ENCODE measurements at regions not wholly inside any gene's neighbourhood (a gene's known extent, or its start where the extent isn't known, plus 50 kb on each side); places are given as distances from the start of the nearest gene placed in this dataset.
"Not testable (repeated sequence)": the region's sequence is repeated elsewhere in the genome, so short reads cannot be mapped to it uniquely, and the experiment has no call there.

DNA sequence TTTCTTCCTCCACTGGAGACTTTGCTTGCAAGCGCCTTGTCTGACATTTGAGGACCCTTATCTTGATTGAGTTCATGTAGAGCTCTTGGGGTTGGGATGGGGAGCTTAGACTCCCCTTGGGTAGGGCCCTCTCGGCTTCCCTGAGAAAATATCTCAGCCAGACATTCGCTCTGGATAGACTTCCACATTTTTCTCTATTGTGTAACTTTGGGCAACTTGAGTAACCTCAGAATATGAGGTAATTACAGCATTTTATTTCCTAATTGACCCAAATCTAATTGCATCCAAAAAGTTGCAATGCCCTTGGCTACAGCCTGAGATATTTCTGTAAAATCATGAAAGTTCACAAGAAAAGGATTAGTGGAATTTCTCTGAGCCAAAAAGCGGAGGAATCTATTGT, 102.8 kb upstream of the MXRA5 start:
- intact Hi-C loops (cut with DNase I, micrococcal nuclease) = no loop called here
- no peak for DNase-seq
- no peak for ATAC-seq

DNA sequence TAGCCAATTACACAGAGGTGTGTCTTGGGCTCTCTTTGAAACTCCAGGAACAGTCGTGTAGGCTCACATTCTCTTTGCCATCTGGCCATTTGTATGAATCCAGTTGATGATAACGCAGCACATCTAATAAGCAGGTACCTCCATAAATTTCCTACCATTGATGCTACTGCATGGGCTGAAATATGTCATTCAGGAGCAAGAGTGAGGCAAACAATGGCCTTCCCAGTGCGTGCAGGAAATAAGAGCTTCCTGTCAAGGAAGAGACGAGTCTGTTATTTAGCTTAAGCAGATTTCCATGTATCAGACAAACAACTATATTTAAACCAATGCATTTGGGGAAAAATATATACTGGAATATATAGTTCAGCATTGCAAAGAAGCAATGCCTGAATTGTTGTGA, 102.1 kb upstream of the MXRA5 start:
- intact Hi-C loops (cut with DNase I, micrococcal nuclease) = no loop called here
- no peak for ATAC-seq

DNA sequence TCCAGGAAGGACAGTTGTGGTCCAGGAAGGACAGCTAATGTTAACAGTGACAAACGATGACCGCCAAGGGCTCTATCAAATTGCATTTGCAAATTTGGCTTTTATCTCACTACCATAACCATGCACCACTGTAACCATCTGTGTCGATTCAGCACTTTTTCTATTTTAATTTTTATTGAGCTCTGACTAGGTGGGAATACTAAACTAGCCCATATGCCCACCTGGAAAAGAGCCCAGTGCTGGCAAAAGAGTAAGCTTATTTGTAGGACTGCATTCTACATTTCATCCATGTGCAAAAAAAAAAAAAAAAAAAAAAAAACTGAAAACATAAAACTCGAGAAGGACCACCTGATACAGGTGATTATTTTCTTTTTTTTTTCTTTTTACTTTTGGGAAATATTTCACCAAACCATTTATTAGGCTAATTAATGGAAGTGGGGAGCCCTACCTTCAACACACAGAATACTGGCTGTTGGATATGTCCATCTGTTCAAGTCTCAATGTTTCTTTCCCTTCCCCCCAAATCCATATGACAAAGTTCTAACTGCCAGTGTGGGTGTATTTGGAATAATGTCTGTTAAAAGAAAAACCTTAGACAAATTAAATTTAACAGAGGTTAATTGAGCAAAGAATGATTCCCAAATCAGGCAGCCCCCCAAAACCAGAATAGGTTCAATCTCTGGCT, 99.5 kb upstream of the MXRA5 start:
- intact Hi-C loops (cut with DNase I, micrococcal nuclease) = no loop called here
- no peak for ATAC-seq
- DNase-seq = no peak

More for the DNA sequence above, 102.1 kb upstream of the MXRA5 start:
- DNase-seq = no peak

DNA sequence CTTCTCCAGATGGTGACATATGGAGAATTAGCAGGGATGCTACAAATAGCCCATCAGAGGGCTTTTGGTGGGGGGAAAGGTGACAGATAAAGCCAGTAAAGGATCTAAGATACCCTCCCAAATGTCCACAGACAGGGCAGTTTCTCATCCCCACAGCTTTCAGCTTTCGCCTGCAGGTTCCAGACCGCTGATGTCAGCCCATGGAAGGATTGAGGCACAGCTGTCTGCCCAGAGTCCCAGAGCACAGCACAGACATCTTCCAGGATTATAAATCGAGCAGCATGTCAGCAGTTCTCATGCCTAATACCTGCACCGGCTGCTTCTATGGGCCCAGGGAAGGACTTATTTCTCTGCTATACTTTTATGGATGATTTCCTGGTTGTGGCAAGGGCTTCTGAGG, 96.7 kb upstream of the MXRA5 start:
- ATAC-seq (no peak), DNase-seq (no peak)
- intact Hi-C loops (cut with DNase I, micrococcal nuclease) = no loop called here

DNA sequence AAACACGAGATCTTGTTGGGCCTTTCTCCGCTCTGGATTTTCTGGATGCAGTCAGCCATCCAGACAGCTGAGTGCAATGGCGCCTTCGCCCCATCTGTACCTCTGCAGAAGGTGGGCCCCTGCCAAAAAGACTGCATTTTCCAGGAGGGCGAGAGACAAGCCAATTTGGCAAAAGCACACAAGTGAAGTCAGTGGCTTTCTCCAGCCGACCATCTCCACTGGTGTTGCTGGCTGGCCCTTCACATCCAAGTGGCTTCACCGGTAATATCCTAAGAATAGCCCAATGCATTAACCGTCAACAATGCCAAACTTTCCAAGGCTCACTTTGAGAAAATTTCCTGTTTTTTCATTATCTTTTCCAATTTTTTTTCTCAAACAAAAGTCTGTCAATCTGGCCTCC, 96.2 kb upstream of the MXRA5 start:
- ATAC-seq (no peak), DNase-seq (no peak)
- intact Hi-C loops (cut with DNase I, micrococcal nuclease) = no loop called here

DNA sequence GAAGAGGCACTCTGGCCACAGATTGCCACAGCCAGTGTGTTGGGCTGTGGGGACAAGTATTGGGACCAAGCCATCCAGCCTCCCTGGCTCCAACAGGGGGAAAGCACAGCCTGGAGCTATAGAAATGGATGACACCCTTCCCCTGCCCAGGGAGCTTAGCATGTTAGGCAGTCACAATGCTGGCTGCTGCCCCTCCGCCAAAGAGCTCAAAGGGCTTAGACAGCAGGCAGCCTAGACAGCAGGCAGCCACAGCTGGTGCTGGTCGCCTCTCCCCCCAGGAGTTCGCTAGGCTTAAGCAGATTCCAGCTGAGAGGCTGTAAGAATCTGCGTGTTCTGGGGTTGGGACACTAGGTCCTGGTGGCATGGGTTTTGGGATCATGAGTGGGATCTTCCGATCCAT, 94.5 kb upstream of the MXRA5 start:
- no peak for ATAC-seq
- DNase-seq = no peak
- intact Hi-C loops (cut with DNase I, micrococcal nuclease) = no loop called here

DNA sequence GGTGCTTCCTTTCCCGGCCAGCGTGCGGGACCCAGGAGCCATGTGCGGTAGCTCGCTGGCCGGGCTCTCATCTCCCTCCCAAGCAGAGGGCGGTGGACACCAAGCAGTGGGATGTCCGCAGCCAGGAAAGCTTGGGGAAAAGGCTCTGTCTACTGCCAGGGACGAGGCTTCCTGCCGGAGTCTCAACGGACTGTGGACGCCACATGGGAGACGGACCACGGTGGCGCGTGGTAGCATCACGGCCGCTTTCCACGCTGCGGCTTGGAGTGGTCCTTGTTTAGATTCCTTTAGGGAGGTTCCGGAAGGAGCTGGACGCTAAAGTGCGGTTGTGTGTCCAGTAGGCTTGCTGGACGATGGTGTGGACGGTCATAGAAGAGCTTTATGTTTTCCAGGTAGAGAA, 89.5 kb upstream of the MXRA5 start:
- DNase-seq; intact Hi-C loops (cut with DNase I, micrococcal nuclease); ATAC-seq: not testable (repeated sequence)

DNA sequence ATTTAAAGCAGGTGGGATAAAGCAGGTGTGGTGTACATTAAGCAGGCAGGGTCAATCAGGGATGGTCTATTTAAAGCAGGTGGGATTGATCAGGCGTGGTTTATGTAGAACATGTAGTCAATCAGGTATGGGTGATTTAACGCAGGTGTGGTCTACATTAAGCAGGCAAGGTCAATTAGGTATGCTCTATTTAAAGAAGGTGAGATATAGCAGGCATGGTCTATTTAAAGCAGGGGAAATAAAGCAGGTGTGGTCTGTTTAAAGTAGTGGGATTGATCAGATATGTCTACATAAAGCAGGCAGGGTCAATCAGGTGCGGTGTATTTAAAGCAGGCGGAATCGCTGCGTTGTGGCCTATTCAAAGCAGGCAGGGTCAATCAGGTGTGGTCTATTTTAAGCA, 88.6 kb upstream of the MXRA5 start:
- ATAC-seq = no peak
- intact Hi-C loops (cut with DNase I, micrococcal nuclease) = no loop called here

DNA sequence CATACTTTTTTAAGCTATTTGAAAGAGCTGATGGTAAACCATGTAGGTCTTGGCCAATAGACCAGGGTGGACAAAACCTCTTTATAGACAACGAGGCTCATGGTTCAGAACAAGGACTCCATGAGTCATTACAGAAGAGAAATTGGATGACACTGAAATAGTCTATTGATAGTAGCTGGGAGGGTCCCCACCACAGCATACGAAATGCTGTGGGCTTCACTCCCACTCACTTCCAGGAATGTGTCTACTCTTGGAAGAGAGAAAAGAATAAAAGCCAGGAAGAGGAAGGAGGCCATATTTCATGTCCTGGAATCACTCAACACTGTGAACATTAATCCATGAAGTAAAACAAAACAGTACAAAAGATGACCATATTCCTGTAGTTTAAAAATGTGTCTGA, 82.3 kb upstream of the MXRA5 start:
- DNase-seq (no peak), ATAC-seq (no peak)
- intact Hi-C loops (cut with DNase I, micrococcal nuclease) = no loop called here

More for the DNA sequence above, 88.6 kb upstream of the MXRA5 start:
- no peak for DNase-seq

DNA sequence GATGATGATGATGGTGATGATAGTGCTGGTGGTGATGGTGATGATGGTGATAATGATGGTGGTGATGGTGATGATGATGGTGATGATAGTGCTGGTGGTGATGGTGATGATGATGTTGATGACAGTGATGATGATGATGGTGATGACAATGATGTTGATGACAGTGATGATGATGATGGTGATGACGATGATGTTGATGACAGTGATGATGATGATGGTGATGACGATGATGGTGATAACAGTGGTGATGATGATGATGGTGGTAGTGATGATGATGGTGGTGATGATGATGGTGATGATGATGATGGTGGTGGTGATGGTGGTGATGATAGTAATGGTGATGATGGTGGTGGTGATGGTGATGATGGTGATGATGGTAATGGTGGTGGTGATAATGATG, 80.1 kb upstream of the MXRA5 start:
- intact Hi-C loops (cut with DNase I, micrococcal nuclease) = no loop called here
- ATAC-seq (no peak), DNase-seq (no peak)

DNA sequence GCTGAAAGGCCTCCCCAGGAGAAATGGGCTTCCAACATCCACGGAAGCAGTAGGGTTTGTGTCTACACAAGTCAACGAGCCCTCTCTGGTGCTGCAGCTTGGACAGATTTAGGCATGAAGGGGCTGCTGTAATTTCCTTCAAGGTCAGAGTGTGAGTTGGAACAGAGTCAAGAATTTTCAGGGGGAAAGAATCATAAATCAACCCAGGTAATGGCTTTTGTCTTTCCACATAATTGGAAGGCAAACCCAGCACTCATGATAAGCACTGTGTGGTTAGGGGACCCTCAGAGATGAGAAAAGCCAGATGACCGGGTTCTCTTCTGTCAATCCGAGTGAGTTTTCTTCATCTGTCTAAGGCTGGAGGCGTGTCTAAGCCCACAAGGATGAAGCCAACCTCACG, 78.6 kb upstream of the MXRA5 start:
- no peak for ATAC-seq
- intact Hi-C loops (cut with DNase I, micrococcal nuclease) = no loop called here
- no peak for DNase-seq

DNA sequence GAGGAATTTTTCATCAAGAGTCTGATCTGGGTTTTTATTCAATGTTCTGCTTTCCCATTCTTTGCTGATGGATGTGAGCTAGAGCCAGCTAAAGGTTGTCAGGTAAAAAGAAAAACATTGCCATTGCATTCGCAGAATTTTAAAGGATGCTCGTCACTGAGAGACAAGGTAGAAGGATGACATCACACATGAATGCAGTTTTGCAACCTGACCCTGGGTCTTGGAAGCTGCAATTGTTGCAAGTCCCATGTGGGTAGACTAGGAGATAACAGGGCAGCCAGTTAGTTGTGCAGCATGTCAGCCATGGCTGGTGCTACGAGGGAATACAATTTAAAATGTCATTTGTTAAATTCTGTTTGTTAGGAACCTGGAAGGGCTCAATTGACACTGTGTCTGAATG, 73.9 kb upstream of the MXRA5 start:
- ATAC-seq (no peak), DNase-seq (no peak)
- intact Hi-C loops (cut with DNase I, micrococcal nuclease) = no loop called here

DNA sequence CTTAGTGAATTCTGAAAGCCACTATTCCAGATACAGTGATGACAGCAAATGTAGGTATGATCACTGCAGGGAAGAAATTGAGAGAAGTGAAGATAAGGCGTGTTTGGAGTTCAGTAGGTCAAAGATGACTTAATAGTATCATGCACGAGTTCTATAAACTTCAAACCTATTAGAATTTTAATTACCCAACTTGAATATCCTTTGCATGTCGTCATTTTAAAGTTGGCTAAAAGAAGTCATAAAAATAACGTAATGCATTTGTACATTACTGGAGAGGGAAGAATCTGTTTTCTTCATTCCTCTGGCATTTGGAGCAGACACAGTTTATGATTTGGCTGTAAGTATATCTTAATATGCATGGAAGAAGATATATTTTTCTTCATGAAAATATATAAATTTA, 68.6 kb upstream of the MXRA5 start:
- ATAC-seq (no peak), DNase-seq (no peak)
- intact Hi-C loops (cut with DNase I, micrococcal nuclease) = no loop called here

DNA sequence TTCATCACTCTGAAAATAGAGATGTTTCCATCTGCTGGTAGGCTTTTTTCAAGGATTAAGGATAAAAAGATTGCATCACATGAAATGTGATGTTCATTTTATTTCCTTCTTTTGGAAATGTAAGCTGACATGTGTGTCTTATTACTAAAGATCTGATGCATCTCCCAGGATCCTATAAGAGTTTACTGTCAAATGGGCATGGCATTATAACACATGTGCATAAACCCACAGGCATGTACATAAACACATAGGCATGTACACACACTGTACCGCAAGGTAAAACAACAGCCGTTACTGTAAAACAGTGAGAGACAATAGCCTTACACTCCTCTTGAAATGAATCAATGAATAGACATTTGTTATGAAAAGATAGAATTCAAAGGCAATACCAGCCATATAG, 65.2 kb upstream of the MXRA5 start:
- ATAC-seq; intact Hi-C loops (cut with DNase I, micrococcal nuclease); DNase-seq: not testable (repeated sequence)

DNA sequence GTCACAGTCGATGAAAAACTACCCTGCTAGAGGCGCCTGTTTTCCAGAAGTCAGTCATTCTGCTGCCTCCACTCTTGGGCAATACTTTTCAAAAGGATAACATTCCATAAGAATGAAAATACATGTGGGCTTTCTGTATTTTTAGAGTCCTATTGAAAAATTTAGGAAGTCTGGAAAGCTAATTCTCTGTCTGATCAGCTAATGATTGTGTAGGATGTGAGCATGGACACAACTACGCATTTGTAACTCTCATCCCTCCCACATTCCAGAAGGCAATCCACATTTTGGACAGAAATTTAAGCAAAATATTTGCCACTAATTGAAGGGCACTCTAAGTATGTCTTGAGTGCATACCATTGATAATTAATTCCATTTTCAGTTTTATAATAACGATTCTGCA, 63.5 kb upstream of the MXRA5 start:
- intact Hi-C loops (cut with DNase I, micrococcal nuclease); ATAC-seq; DNase-seq: not testable (repeated sequence)

DNA sequence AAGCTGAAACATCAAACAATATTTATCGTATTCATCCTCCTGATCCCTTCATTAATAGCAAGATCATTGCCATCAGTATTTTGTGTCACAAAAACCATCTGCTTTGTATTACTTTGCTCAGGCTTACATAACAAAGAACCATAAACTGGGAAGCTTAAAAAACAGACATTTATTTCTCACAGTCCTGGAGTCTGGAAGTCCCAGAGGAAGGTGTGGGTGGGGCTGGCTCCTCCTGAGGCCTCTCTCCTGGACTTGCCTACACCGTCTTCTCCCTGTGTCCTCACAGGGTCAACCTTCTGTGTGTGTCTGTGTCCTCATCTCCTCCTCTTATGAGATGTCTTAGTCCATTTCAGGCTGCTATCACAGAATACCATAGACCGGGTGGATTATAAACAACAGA, 61.3 kb upstream of the MXRA5 start:
- DNase-seq (no peak), ATAC-seq (no peak)
- intact Hi-C loops (cut with DNase I, micrococcal nuclease) = no loop called here

DNA sequence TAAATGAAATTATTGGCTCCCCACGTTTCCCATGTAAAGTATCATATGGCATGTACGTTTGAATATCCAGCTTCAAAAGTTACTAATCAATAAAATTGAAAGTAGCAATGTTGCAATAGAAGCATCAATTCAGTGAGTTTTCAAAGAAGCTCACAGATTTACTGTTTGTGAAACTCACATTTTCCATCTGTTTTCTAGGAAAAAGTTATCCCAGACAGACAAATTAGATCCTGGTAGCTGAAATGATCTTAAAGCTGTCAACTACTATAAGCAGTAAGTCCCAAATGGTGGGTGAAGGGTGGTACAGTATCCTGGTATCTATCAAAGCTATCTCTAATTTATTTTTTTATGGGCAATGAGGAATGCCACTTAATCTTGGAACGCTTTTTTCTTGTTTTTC, 60.7 kb upstream of the MXRA5 start:
- no peak for DNase-seq
- intact Hi-C loops (cut with DNase I, micrococcal nuclease) = no loop called here
- ATAC-seq = no peak

DNA sequence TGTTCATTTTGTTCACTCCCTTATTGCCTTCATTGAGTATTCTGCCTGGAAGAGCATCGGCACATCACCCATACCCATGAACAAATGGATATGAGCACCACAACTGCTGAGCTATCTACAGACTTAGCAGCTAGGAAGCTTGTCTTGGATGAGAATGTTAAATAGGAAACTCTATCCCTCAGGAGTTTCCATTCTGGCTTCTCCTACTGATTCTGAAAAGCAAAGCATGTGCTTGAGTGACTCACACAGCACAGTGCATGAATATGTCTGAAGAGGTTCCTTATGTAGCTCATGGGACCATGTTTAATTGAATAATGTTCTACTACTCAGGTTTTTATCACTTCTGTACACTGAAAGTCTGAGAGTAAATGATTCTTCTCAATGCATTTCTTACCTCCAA, 57.3 kb upstream of the MXRA5 start:
- ATAC-seq (no peak), DNase-seq (no peak)
- intact Hi-C loops (cut with DNase I, micrococcal nuclease) = no loop called here
